CD14-positive monocyte (primary cell): ENCODE measurements at regions not wholly inside any gene's neighbourhood (a gene's known extent, or its start where the extent isn't known, plus 50 kb on each side); places are given as distances from the start of the nearest gene placed in this dataset.

Experiments
- DNase-seq, 3 donors: peaks; one replicate each; pipeline ENCODE4 v3.0.0-alpha.2; 2011 to 2022
- H2AFZ ChIP-seq: 2 replicates; pipeline ENCODE4 v1.6.0; 2012; ENCODE audit warnings: mild to moderate bottlenecking, low read depth, low read length, inconsistent platforms; ENCODE audit not compliant: insufficient read depth, poor library complexity, severe bottlenecking
- H3K27ac ChIP-seq, 2 donors: 1 replicate in 1 of 2; 2 replicates in 1 of 2; pipeline ENCODE4 v1.5.1; 2012 to 2013; ENCODE audit warnings: low read length in 2 of 2, control low read depth in 1 of 2, inconsistent platforms in 1 of 2, low read depth in 1 of 2, mild to moderate bottlenecking in 1 of 2
- H3K27me3 ChIP-seq, 2 donors: one replicate each; pipeline versions ENCODE4 v1.6.0 to v1.6.1; 2011 to 2013; ENCODE audit warnings: low read length in 2 of 2; ENCODE audit not compliant: control insufficient read depth in 2 of 2, insufficient read depth in 2 of 2
- H3K36me3 ChIP-seq, 2 donors: replicated peaks in 1 of 2; 1 replicate in 1 of 2; 2 replicates in 1 of 2; pipeline versions ENCODE4 v1.5.1 to v1.6.1; 2012 to 2013; ENCODE audit warnings: low read length in 2 of 2, control low read depth in 1 of 2, inconsistent platforms in 1 of 2, mild to moderate bottlenecking in 1 of 2; ENCODE audit not compliant: insufficient read depth in 2 of 2, control insufficient read depth in 1 of 2
- H3K4me1 ChIP-seq, 2 donors: 1 replicate in 1 of 2; 2 replicates in 1 of 2; pipeline versions ENCODE4 v1.5.1 to v1.6.1; 2012 to 2013; ENCODE audit warnings: low read length in 2 of 2, control low read depth in 1 of 2, inconsistent platforms in 1 of 2, mild to moderate bottlenecking in 1 of 2, moderate library complexity in 1 of 2; ENCODE audit not compliant: insufficient read depth in 2 of 2, control insufficient read depth in 1 of 2
- H3K4me2 ChIP-seq: replicated peaks from 2 replicates; pipeline ENCODE3; 2012; ENCODE audit warnings: low read length, moderate library complexity, mild to moderate bottlenecking; ENCODE audit not compliant: poor library complexity, severe bottlenecking; ENCODE audit errors: extremely low read depth
- H3K4me3 ChIP-seq, 3 experiments: fragments of 200-600 bp in 1 of 3; sonication (generic) in 1 of 3; replicated peaks in 1 of 3; 1 replicate in 2 of 3; 2 replicates in 1 of 3; pipeline ENCODE4 v1.5.1; 2011 to 2013; ENCODE audit warnings: low read length in 3 of 3, mild to moderate bottlenecking in 3 of 3, control low read depth in 2 of 3, low read depth in 2 of 3, inconsistent platforms in 1 of 3, moderate library complexity in 1 of 3
- H3K79me2 ChIP-seq: 2 replicates; pipeline ENCODE4 v1.6.0; 2012; ENCODE audit warnings: mild to moderate bottlenecking, control low read depth, inconsistent platforms, low read length, moderate library complexity; ENCODE audit not compliant: insufficient read depth
- H3K9ac ChIP-seq: 2 replicates; pipeline ENCODE4 v1.6.0; 2017; ENCODE audit warnings: low read length, mild to moderate bottlenecking; ENCODE audit not compliant: insufficient read depth, poor library complexity, severe bottlenecking
- H3K9me3 ChIP-seq, 2 donors: replicated peaks in 1 of 2; 1 replicate in 1 of 2; 2 replicates in 1 of 2; pipeline versions ENCODE4 v1.5.1 to v1.6.1; 2012 to 2013; ENCODE audit warnings: low read length in 2 of 2, control low read depth in 1 of 2; ENCODE audit not compliant: control insufficient read depth in 1 of 2, insufficient read depth in 1 of 2
- H4K20me1 ChIP-seq: 2 replicates; pipeline ENCODE4 v1.6.0; 2012; ENCODE audit warnings: mild to moderate bottlenecking, low read length, control low read depth, moderate library complexity; ENCODE audit not compliant: insufficient read depth
- H3K27ac Mint-ChIP-seq, 7 donors: one replicate each; pipeline ENCODE4 v1.8.0; 2020; ENCODE audit warnings: mild to moderate bottlenecking in 7 of 7, mixed read lengths in 7 of 7, moderate library complexity in 6 of 7, inconsistent platforms in 2 of 7
- H3K27me3 Mint-ChIP-seq, 3 donors: one replicate each; pipeline ENCODE4 v1.8.0; 2021 to 2022; ENCODE audit warnings: low read depth in 3 of 3, mild to moderate bottlenecking in 3 of 3, mixed read lengths in 3 of 3, moderate library complexity in 3 of 3, inconsistent platforms in 1 of 3
- H3K36me3 Mint-ChIP-seq, 2 donors: one replicate each; pipeline ENCODE4 v1.8.0; 2020; ENCODE audit warnings: mixed read lengths in 2 of 2, inconsistent platforms in 1 of 2, mild to moderate bottlenecking in 1 of 2
- H3K4me1 Mint-ChIP-seq: one replicate; pipeline ENCODE4 v1.8.0; 2020; ENCODE audit warnings: mild to moderate bottlenecking, mixed read lengths
- H3K4me3 Mint-ChIP-seq, 2 donors: one replicate each; pipeline ENCODE4 v1.8.0; 2020; ENCODE audit warnings: mild to moderate bottlenecking in 2 of 2, mixed read lengths in 2 of 2, moderate library complexity in 1 of 2
- H3K9me3 Mint-ChIP-seq, 7 donors: one replicate each; pipeline ENCODE4 v1.8.0; 2020 to 2022; ENCODE audit warnings: mixed read lengths in 7 of 7, mild to moderate bottlenecking in 6 of 7, moderate library complexity in 6 of 7, inconsistent platforms in 2 of 7
- WGBS: methylation state at CpG from one replicate; pipeline ENCODE4 v1.1.5; 2013; ENCODE audit warnings: missing lambda C conversion rate; ENCODE audit not compliant: insufficient coverage; 5-methylcytosine and 5-hydroxymethylcytosine counted together
- intact Hi-C, 2 donors: fragments of 100-400 bp; cut with micrococcal nuclease; formaldehyde crosslinking; loops; one replicate each; pipeline versions ENCODE4 v1.15.0 to v1.15.1; 2023
- TF ChIP-seq, protein P1 (sequence below): fragments of 200-600 bp; IDR thresholded peaks from one replicate; pipeline ENCODE4 v1.8.0; 2022; ENCODE audit warnings: antibody characterized with exemption, mild to moderate bottlenecking

DNA sequence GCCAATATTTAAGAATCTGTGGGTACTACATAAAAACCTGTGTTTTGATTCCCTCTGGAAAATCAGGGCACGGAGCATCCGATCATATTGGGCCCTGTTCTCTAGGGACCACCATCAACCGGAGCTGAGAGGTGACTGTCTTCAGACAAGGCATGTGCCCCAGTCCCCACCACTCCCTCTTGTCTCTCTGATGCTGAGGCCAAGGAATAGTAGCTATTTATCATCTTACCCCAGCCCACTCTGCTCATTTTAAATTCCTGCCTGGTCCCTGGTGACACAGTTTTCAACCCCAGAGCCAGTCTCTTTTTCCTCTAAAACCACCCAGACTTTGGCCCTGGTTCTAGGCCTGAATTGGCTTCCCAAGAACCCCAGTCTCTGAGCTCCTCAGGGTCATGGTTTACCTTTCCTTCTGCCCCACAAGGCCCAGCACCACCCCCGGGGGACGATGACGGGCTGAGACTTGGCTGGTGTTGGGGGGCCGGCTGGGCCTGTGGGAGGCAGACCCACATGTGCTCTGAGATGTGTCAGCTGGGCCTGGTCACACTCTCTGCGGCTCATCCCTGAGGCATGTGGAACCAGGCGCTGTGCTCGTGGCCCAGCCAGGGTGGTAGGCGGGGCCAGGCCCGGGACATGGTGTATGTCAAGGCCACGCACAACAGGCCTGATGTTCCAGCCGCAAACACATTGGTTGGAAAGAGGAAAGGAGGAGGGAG is 114.4 kb downstream of the CEBPB start:
- Histone ChIP-seq H3K4me3 (no peak overlapping the region), H3K9ac (no peak overlapping the region), H3K27ac (no peak overlapping the region), H4K20me1 (no peaks in the 10 kb centered on the region), H3K79me2 (no peaks in the 10 kb centered on the region), H2AFZ (no peak overlapping the region), H3K4me1 (peaks cover 38 to 41% of the 10 kb centered on the region in 2 donors), H3K4me2 (no peak overlapping the region), H3K9me3 (no peaks in the 10 kb centered on the region), H3K36me3 (no peaks in the 10 kb centered on the region), H3K27me3 (no peaks in the 10 kb centered on the region)
- Mint-ChIP-seq H3K36me3 (peaks cover 0 to 2% of the 10 kb centered on the region in 2 donors), H3K9me3 (no peaks in the 10 kb centered on the region), H3K27ac (peak overlapping the region in 5 of 7 donors; percentile 18 to 75 (median 38)), H3K4me1 (peaks cover 50% of the 10 kb centered on the region), H3K4me3 (no peak overlapping the region), H3K27me3 (peaks cover 2 to 5% (median 4%) of the 10 kb centered on the region in 3 donors)
- DNase-seq, result no peak
- TF ChIP-seq, protein P1, sequence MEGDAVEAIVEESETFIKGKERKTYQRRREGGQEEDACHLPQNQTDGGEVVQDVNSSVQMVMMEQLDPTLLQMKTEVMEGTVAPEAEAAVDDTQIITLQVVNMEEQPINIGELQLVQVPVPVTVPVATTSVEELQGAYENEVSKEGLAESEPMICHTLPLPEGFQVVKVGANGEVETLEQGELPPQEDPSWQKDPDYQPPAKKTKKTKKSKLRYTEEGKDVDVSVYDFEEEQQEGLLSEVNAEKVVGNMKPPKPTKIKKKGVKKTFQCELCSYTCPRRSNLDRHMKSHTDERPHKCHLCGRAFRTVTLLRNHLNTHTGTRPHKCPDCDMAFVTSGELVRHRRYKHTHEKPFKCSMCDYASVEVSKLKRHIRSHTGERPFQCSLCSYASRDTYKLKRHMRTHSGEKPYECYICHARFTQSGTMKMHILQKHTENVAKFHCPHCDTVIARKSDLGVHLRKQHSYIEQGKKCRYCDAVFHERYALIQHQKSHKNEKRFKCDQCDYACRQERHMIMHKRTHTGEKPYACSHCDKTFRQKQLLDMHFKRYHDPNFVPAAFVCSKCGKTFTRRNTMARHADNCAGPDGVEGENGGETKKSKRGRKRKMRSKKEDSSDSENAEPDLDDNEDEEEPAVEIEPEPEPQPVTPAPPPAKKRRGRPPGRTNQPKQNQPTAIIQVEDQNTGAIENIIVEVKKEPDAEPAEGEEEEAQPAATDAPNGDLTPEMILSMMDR, result no peak
- intact Hi-C loops, result no loop called here
- 95% methylated on average over 14 of the region's 14 CpGs for WGBS

DNA sequence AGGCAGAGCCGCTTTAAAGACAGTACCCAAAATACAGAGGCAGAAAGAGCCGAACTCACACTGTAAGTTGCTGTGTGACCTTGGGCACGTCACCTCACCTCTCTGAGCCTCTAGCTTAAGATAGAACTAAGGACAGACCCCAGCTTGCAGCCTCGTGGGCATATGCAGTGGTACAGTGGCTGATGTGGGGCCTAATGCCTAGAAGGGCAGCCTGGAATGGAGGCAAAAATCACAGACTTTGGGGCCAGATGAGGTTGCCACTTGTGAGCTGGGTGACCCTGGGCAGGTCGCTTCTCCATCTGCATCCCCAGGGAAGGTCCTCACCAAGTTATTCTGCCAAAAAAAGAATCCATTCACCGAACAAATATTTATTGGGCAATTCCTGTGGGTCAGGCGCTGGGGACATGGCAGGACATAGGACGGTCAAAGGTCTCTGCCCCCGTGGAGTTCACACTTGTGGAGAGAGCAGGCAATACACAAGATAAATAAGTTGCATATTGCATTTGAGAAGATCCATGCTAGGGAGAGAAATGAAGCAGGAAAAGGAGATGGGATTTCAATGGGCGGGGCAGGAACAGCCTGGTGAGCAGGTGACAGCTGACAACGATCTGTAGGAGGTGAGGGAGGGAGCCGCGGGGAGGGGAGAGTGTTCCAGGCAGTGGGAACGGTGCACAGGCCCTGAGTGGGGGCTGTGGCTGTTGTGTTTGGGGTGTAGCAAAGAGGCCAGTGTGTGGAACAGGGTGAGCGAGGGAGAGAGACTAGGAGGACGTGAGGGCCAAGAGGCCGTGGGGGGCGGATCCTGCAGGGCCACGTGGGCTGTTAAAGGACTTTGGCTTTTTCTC is 115.2 kb downstream of the CEBPB start:
- no peaks in the 10 kb centered on the region for H4K20me1 ChIP-seq
- peak overlapping the region in 4 of 7 donors; percentile 58 to 75 (median 64) for H3K27ac Mint-ChIP-seq
- DNase-seq, result no peak

More for the DNA sequence above, 115.2 kb downstream of the CEBPB start:
- H3K9ac ChIP-seq, result no peak overlapping the region
- TF ChIP-seq, protein P1, result no peak
- H3K4me3 ChIP-seq, result no peak overlapping the region
- H3K36me3 Mint-ChIP-seq, result peaks cover 0 to 2% of the 10 kb centered on the region in 2 donors
- H3K36me3 ChIP-seq, result no peaks in the 10 kb centered on the region
- intact Hi-C loops, result no loop called here
- H3K9me3 ChIP-seq, result no peaks in the 10 kb centered on the region
- no peak overlapping the region for H3K27ac ChIP-seq
- 89% methylated on average over 18 of the region's 19 CpGs for WGBS
- no peak overlapping the region for H2AFZ ChIP-seq
- no peaks in the 10 kb centered on the region for H3K79me2 ChIP-seq
- peaks cover 38 to 41% of the 10 kb centered on the region in 2 donors for H3K4me1 ChIP-seq
- peaks cover 57% of the 10 kb centered on the region for H3K4me1 Mint-ChIP-seq
- no peaks in the 10 kb centered on the region for H3K9me3 Mint-ChIP-seq
- no peak overlapping the region for H3K4me3 Mint-ChIP-seq
- no peak overlapping the region for H3K4me2 ChIP-seq
- no peaks in the 10 kb centered on the region for H3K27me3 ChIP-seq
- peaks cover 0 to 3% (median 0%) of the 10 kb centered on the region in 3 donors for H3K27me3 Mint-ChIP-seq
